DND-41 (cell line): ENCODE measurements at regions not wholly inside any gene's neighbourhood (a gene's known extent, or its start where the extent isn't known, plus 50 kb on each side); places are given as distances from the start of the nearest gene placed in this dataset.
"Not testable (repeated sequence)": the region's sequence is repeated elsewhere in the genome, so short reads cannot be mapped to it uniquely, and the experiment has no call there.

ENCODE experiments used
- ATAC-seq: fragments of 200-7000 bp; cut with Tn5 transposase; 3 replicates; pipeline ENCODE4 v1.9.1; 2021; ENCODE audit warnings: low read depth; ENCODE audit not compliant: insufficient read depth
- DNase-seq: peaks from one replicate; pipeline ENCODE4 v3.0.0-alpha.2; 2020
- H2AFZ ChIP-seq: 2 replicates; pipeline ENCODE4 v1.6.0; 2012; ENCODE audit warnings: low read depth, low read length
- H3K27ac ChIP-seq: 2 replicates; pipeline ENCODE4 v1.5.1; 2012; ENCODE audit warnings: low read length, inconsistent platforms
- H3K27me3 ChIP-seq: fragments of 200-600 bp; sonication (generic); 2 replicates; pipeline ENCODE4 v1.6.0; 2012; ENCODE audit warnings: low read length, mild to moderate bottlenecking, inconsistent platforms; ENCODE audit not compliant: insufficient read depth, poor library complexity
- H3K36me3 ChIP-seq: 2 replicates; pipeline ENCODE4 v1.5.1; 2012; ENCODE audit warnings: low read length, inconsistent platforms; ENCODE audit not compliant: insufficient read depth
- H3K4me1 ChIP-seq: 2 replicates; pipeline ENCODE4 v1.5.1; 2012; ENCODE audit warnings: mild to moderate bottlenecking, low read length; ENCODE audit not compliant: insufficient read depth
- H3K4me2 ChIP-seq: 2 replicates; pipeline ENCODE4 v1.6.0; 2012; ENCODE audit warnings: mild to moderate bottlenecking, moderate library complexity, low read length, inconsistent platforms; ENCODE audit not compliant: insufficient read depth
- H3K4me3 ChIP-seq, 2 experiments: fragments of 200-600 bp in 1 of 2; shearing (Covaris generic) in 1 of 2; 2 replicates each; pipeline ENCODE4 v1.5.1; 2012 to 2016; ENCODE audit warnings: inconsistent platforms in 2 of 2, low read length in 2 of 2, mild to moderate bottlenecking in 2 of 2, low read depth in 1 of 2, moderate library complexity in 1 of 2
- H3K79me2 ChIP-seq: 2 replicates; pipeline ENCODE4 v1.6.0; 2012; ENCODE audit warnings: low read length, inconsistent platforms; ENCODE audit not compliant: insufficient read depth
- H3K9ac ChIP-seq: 2 replicates; pipeline ENCODE4 v1.6.0; 2012; ENCODE audit warnings: low read depth, mild to moderate bottlenecking, inconsistent platforms, low read length, moderate library complexity
- H3K9me3 ChIP-seq: 2 replicates; pipeline ENCODE4 v1.5.1; 2012; ENCODE audit warnings: low read length, moderate library complexity, mild to moderate bottlenecking, inconsistent platforms; ENCODE audit not compliant: insufficient read depth, severe bottlenecking
- H4K20me1 ChIP-seq: 2 replicates; pipeline ENCODE4 v1.6.0; 2012; ENCODE audit warnings: low read length; ENCODE audit not compliant: insufficient read depth
- EZH2 ChIP-seq: IDR thresholded peaks from 3 replicates; pipeline ENCODE4 v1.6.1; 2012; ENCODE audit warnings: borderline replicate concordance, low read depth, mild to moderate bottlenecking, moderate library complexity, low read length, inconsistent platforms; ENCODE audit not compliant: severe bottlenecking
- TF ChIP-seq, protein P1 (sequence below): IDR thresholded peaks from 2 replicates; pipeline ENCODE4 v1.5.1; 2012; ENCODE audit warnings: borderline replicate concordance, low read length, moderate library complexity, mild to moderate bottlenecking; ENCODE audit not compliant: poor library complexity, severe bottlenecking; ENCODE audit errors: extremely low read depth

GRCh38 chr13:86920961-86921360, 750.2 kb upstream of the SLITRK5 start:
- Histone ChIP-seq H2AFZ (no peak overlapping the region), H3K36me3 (no peaks in the 10 kb centered on the region)

DNA sequence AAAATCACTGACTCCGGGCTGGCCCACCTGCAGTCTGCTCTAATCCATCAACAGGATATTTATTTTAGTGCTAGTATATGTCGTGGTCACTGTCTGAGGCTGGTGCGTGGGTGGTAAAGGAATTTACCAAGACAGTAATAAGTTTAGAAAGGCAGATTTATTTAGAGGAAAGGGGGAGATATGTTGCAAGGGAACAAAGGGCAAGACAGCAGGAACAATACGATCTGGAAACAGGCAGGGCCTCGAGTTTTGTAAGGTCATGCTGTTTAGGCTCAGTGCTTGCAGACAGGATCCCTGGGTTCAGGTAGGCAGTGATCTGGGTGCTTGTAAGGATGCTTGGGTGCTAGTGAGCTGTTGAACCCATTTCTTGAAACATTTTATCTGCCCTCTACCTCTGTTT, 748.2 kb upstream of the SLITRK5 start:
- no peaks in the 10 kb centered on the region for H4K20me1 ChIP-seq
- TF ChIP-seq, protein P1, sequence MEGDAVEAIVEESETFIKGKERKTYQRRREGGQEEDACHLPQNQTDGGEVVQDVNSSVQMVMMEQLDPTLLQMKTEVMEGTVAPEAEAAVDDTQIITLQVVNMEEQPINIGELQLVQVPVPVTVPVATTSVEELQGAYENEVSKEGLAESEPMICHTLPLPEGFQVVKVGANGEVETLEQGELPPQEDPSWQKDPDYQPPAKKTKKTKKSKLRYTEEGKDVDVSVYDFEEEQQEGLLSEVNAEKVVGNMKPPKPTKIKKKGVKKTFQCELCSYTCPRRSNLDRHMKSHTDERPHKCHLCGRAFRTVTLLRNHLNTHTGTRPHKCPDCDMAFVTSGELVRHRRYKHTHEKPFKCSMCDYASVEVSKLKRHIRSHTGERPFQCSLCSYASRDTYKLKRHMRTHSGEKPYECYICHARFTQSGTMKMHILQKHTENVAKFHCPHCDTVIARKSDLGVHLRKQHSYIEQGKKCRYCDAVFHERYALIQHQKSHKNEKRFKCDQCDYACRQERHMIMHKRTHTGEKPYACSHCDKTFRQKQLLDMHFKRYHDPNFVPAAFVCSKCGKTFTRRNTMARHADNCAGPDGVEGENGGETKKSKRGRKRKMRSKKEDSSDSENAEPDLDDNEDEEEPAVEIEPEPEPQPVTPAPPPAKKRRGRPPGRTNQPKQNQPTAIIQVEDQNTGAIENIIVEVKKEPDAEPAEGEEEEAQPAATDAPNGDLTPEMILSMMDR = no peak
- TF ChIP-seq EZH2 = no peak
- no peaks in the 10 kb centered on the region for H3K36me3 ChIP-seq
- H3K4me3 ChIP-seq = no peak overlapping the region
- H2AFZ ChIP-seq = no peak overlapping the region
- H3K4me1 ChIP-seq = no peaks in the 10 kb centered on the region
- no peak for ATAC-seq
- no peak overlapping the region for H3K27ac ChIP-seq
- H3K9me3 ChIP-seq = no peaks in the 10 kb centered on the region
- H3K9ac ChIP-seq = no peak overlapping the region
- DNase-seq = no peak
- no peaks in the 10 kb centered on the region for H3K79me2 ChIP-seq
- H3K4me2 ChIP-seq = no peak overlapping the region
- no peaks in the 10 kb centered on the region for H3K27me3 ChIP-seq

More at GRCh38 chr13:86920961-86921360, 750.2 kb upstream of the SLITRK5 start:
- ATAC-seq = no peak
- Histone ChIP-seq H3K27ac (no peak overlapping the region), H3K9me3 (no peaks in the 10 kb centered on the region), H3K4me3 (no peak overlapping the region), H3K27me3 (no peaks in the 10 kb centered on the region), H3K4me1 (no peaks in the 10 kb centered on the region), H3K79me2 (no peaks in the 10 kb centered on the region), H4K20me1 (no peaks in the 10 kb centered on the region), H3K9ac (no peak overlapping the region), H3K4me2 (no peak overlapping the region)
- no peak for TF ChIP-seq EZH2
- TF ChIP-seq, protein P1 = no peak
- DNase-seq = no peak

DNA sequence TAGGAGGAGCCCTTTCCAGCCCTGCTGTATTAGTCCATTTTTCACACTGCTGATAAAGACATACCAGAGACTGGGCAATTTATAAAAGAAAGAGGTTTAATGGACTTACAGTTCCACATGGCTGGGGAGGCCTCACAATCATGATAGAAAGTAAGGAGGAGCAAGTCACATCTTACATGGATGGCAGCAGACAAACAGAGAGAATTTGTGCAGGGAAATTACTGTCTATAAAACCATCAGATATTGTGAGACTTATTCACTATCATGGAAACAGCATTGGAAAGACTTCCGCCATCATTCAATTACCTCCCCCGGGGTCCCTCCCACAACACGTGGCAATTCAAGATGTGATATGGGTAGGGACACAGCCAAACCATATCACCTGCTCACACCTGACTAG, 744.3 kb upstream of the SLITRK5 start:
- DNase-seq, H3K27me3 ChIP-seq, H3K9ac ChIP-seq, H3K36me3 ChIP-seq, H3K4me1 ChIP-seq, H3K27ac ChIP-seq, H3K9me3 ChIP-seq, ATAC-seq, H2AFZ ChIP-seq, H4K20me1 ChIP-seq, H3K4me3 ChIP-seq, H3K4me2 ChIP-seq, H3K79me2 ChIP-seq: not testable (repeated sequence)

GRCh38 chr13:86932776-86933334, 738.3 kb upstream of the SLITRK5 start:
- TF ChIP-seq, protein P1 = no peak
- no peak for TF ChIP-seq EZH2
- Histone ChIP-seq H3K27ac (no peak overlapping the region), H3K4me3 (no peak overlapping the region), H3K36me3 (no peaks in the 10 kb centered on the region), H3K27me3 (no peaks in the 10 kb centered on the region), H3K79me2 (no peaks in the 10 kb centered on the region), H2AFZ (no peak overlapping the region), H3K4me2 (no peak overlapping the region), H3K9me3 (no peaks in the 10 kb centered on the region), H3K4me1 (no peaks in the 10 kb centered on the region), H4K20me1 (no peaks in the 10 kb centered on the region), H3K9ac (no peak overlapping the region)
- DNase-seq (no peak), ATAC-seq (no peak)
